ENCODE measurements at regions not wholly inside any gene's neighbourhood (a gene's known extent, or its start where the extent isn't known, plus 50 kb on each side); places are given as distances from the start of the nearest gene placed in this dataset.

GRCh38 chr12:100675432-100675831 is 101.9 kb downstream of the GAS2L3 start:
- peak; percentile 1 for DNase-seq

DNA sequence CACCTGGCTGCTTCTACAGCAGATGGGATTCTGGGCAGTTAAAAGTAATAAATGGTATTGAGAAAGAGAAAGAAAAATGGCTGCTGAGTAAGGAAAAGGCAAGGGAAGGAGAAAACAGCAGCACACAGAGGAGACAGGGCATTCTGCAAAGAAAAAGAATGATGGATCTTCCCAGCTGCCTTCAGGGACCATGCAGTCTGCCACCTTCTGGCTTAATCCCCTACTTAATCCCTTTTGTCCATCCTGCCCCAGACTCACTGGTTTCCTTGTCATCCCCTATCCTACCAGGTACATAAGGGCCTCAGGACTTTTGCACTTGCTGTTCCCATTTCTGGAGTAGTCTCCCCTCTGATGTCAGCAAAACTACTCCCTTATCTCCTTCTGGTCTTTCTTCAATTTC is 107.6 kb downstream of the GAS2L3 start:
- DNase-seq, result no peak

- no peak for DNase-seq
Observed at GRCh38 chr12:100682178-100682577, 108.7 kb downstream of the GAS2L3 start.

DNA sequence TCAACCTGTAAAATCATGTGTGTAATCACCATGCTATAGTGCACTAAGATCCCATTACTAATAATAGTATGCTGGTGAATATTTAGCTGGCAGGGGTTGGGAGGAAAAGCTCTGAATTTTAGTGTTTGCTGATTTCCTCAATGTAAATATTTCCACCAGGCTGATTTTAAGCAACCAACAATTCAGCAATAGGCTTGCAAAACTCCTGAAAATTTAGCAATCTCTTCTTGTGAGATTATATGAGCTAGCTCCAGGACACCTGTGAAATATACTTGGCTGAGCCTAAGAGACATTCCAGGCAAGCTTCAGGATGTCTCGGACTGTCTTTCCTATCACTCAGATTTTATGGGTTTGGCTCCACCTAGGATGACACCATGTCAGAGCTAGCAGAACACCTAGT is 106.9 kb upstream of the ANO4 start:
- no peak for DNase-seq

- no peak for DNase-seq
Observed at GRCh38 chr12:100688451-100688864, 106.1 kb upstream of the ANO4 start.

DNA sequence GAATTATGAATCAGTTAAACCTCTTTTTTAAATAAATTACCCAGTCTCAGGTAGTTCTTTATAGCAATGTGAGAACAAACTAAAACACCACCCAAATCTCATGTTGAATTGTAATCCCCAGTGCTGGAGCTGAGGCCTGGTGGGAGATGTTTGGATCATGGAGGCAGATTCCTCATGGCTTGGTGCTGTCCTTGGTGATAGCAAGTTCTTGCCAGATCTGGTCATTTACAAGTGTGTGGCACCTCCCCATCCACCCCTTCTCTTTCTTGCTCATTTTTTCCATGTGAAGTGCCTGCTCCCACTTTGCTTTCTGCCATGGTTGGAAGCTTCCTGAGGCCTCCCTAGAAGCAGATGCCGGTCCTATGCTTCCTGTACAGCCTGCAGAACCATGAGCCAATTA is 102.1 kb upstream of the ANO4 start:
- no peak for DNase-seq

DNA sequence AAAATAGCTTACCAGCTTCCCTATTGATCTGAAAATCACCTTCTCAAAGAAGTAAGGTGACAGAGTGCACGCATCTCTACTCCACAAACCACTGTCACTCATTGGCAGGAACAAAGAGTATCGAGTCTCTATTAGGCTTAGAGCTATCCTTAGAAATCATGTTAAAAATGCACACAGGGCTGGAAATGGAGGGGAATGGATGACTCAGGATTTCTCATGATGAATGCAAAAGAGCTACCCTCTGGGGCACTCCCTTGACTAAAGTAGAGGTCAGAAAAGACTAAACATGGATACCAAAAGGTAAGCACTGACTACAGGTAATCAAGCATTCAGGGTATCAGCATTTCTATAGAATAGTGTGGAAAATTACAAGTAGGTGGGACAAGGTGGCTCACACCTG is 96.1 kb upstream of the ANO4 start:
- DNase-seq, result no peak

DNA sequence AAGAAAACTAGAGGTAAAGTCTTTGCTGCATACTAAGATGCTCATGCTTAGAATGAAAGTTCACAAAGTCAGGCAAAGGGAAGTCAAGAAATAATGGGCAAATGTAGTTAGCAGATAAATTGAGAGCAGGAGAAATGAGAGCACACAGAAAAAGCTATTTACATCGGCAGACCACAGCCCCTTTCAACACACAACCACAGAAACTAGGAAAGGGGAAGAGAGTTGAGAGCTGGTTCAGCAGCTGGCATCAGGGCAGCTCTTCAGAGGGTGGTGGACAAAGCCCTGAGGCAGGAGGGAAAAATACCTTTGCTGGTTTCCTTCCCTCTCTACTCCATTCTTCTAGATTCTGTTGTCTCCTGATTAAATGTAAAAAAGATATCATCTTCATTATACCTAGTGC is 95.4 kb upstream of the ANO4 start:
- DNase-seq, result no peak

- DNase-seq, result no peak
Observed at GRCh38 chr12:100703337-100703736, 91.2 kb upstream of the ANO4 start.

DNA sequence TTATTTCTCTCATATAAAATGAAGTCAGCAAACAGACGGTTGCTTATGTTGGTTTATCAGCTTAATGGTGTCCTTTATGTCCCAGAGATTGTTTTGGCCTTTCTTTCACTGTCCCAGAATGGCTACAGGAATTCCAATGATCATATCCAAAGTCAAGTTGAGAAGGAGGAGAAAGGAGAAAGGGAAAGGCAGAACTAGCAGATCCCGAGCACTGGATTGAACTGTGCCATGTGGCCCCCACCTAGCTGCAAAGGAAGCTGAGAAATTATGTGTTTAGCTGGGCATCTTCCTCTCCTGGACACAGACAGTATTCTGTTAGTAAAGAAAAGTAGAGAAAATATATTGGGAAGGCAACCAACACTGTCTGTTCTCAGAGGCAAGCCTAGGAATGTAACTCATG is 90.7 kb upstream of the ANO4 start:
- no peak for DNase-seq

DNA sequence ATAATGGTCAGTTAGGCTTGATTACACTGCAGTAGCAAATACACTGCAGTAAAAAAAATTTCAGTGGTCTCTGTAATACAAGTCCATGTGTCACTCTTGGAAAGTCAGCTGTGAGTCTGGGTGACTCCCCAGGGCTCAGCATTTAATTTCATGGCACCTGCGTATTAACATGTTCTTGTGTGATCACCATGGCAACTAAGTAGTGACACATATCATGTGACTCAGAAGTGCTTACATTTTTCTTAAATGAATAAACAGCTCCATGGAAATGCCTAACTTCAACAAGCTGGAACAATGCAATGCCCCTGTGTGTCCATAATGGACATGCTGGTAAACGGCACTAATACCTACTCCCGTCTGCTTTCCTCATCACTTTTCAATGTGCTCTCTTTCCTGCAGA is 88.5 kb upstream of the ANO4 start:
- DNase-seq, result peak; percentile 88

DNA sequence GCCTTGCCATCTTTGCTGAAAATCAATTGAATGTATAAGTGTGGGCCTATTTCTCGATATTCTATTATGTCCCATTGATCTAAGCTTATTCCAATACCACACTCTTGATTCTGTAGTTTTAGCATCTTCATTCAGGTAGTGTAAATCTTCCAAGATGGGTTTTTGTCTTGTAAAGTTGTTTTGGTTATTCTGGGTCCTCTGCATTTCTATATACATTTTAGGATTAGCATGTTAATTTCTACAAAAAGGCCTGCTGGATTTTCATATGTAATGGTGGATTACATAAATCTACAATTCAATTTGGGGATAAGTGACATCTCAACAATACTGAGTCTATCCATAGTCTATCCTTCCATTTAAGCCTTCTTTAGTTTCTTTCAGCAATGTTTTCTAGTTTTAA is 86.0 kb upstream of the ANO4 start:
- DNase-seq, result no peak

DNA sequence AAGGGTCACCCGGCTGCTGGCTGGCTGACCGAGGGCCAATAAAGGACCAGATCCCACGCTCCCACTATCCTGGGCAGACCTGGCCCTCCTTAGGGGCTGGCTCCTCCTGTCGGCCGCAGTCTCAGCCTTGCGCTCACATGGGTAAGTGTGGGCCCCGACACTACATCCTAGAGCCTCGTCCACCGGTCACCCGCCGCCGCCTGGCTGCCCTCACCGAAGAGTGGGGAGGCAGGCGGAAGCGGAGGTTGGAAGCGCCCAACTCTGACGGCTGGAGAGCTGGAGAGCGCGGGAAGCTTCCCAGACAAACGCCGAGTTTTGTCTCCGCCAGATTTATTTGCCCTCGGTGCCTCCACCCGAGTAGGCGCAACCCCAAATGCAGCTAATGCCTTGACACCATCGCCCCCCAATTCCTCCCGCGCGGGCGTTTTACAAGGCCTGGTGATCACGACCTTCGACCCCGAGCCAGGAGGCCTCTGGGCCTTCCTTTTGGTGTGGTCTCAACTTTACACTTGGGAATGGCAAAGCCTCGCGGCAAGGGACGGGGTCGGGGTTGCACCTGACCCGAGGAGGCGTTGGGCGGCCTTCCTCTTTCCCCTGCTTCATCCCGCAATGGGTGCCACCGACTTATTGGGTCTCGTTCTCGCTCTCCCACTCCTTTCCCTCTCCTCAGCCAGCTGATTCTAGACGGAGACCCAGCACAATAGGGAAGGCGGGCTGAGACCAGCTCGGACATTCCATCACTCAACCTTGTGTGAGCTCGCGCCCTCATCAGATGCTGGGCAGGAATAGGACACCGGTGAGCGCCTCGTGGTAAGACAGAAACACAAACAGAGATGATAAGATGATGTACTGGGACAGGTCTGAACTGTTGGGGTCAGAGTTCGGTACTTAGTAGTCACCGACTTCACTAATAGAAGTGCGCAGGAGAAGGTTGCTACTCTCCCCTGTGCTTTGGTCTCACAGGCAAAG is 78.3 kb upstream of the ANO4 start:
- DNase-seq, result no peak

- DNase-seq, result no peak
Observed at GRCh38 chr12:100716945-100717732, 77.4 kb upstream of the ANO4 start.

GRCh38 chr12:100717733-100718067 is 76.9 kb upstream of the ANO4 start:
- DNase-seq, result no peak

- DNase-seq, result no peak
Observed at GRCh38 chr12:100718187-100718586, 76.4 kb upstream of the ANO4 start.

DNA sequence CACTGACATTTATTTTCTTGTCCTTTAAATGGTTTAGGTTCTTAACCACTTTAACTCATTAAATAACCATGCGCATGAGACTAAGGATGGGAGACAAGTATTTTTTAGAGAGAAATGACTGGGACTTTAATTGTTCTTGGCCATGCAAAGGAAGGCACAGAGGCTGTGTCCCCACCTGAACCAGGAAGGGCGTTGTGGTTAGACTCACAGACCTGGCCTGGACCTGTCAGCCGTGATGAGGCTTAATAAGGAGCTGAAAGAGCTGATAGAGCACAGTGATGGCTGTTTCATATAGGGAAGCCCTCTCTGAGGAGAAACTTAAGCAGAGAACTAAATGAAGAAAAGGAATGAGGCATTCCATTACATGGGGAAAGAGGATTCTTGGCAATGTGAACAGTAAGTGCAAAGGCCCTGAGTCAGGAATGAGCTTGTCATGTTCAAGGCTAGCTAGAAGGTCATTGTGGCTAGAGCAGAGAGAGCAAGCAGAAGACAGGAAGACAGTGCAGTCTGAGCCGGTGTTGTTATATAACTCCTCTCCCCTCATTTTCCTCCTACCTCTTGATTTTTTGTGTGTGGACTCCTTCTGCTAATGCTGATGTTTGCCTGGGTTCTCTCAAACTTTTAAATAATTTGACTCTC is 74.4 kb upstream of the ANO4 start:
- DNase-seq, result no peak

- no peak for DNase-seq
Observed at GRCh38 chr12:100721169-100721568, 73.4 kb upstream of the ANO4 start.

- DNase-seq, result peak; percentile 61
Observed at GRCh38 chr12:100724071-100724470, 70.5 kb upstream of the ANO4 start.

- no peak for DNase-seq
Observed at GRCh38 chr12:100733817-100734593, 60.6 kb upstream of the ANO4 start.

GRCh38 chr12:100737168-100737567 is 57.4 kb upstream of the ANO4 start:
- DNase-seq, result no peak

DNA sequence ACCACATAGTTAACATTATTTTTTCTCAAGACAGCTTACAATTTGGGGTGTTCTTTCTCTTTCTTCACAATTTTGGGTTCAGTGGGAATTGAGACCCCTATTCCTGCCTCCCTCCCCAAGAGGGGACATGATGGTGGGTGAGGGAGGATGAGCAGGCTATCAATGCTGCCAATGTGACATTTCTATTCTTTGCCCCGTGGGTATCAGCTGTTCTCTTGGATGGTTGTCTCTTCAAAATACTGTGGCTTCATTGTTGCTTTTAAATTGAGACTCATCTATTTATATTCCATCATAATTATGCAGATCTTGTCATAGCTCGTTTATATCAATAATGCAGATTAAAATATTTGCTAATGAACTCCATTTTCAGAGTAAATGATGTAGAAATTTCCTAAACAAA is 56.5 kb upstream of the ANO4 start:
- no peak for DNase-seq
